ENCODE measurements at regions not wholly inside any gene's neighbourhood (a gene's known extent, or its start where the extent isn't known, plus 50 kb on each side); places are given as distances from the start of the nearest gene placed in this dataset.
"Not testable (repeated sequence)": the region's sequence is repeated elsewhere in the genome, so short reads cannot be mapped to it uniquely, and the experiment has no call there.

DNA sequence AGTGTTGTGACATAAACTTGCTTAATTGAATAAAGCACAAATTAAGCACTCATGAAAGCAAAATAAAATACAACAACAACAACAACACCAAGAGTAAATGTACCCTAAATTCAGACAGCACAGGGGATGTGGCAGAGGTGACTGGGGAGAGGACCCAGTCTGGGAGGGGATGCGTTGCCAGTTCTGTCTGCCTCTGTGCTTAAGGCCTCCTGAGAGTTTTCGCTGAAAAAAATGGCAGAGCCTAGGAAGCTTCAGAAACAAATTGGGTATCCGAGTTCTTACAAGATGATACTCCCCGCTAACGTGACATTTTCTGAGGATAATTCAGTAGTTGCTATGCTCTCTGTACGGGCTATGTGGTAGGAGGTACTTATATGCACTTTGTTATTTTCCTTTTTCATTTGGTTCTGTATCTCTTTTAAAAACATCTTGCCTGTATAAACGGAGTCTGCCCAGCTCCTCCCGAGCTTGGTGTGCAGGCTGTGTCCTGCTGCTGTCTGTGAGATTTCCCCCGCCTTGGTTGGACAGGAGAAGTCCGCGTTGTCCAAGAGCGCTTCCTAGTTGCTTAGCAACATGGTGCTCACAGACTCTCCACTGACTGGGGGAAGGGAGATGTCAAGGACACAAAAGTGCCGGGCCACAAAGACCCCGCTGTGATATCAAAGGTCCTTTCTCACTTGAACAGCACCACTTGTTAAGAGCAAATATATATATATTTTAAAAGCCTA, 134.2 kb upstream of the CPHXL start:
- no peak overlapping the region for H3K4me3 ChIP-seq (ENCODE audit: control insufficient read depth, low read depth, low read length)
- TF ChIP-seq, protein P1, sequence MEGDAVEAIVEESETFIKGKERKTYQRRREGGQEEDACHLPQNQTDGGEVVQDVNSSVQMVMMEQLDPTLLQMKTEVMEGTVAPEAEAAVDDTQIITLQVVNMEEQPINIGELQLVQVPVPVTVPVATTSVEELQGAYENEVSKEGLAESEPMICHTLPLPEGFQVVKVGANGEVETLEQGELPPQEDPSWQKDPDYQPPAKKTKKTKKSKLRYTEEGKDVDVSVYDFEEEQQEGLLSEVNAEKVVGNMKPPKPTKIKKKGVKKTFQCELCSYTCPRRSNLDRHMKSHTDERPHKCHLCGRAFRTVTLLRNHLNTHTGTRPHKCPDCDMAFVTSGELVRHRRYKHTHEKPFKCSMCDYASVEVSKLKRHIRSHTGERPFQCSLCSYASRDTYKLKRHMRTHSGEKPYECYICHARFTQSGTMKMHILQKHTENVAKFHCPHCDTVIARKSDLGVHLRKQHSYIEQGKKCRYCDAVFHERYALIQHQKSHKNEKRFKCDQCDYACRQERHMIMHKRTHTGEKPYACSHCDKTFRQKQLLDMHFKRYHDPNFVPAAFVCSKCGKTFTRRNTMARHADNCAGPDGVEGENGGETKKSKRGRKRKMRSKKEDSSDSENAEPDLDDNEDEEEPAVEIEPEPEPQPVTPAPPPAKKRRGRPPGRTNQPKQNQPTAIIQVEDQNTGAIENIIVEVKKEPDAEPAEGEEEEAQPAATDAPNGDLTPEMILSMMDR (conservative IDR thresholded peaks at IDR 0.05; ENCODE audit: control insufficient read depth, insufficient read depth, low read depth, low read length) = no peak

GRCh38 chr16:75861311-75862097, 135.2 kb upstream of the CPHXL start:
- H3K4me3 ChIP-seq (ENCODE audit: control insufficient read depth, low read depth, low read length) = no peak overlapping the region
- DNase-seq (ENCODE audit: low read depth) = no peak
- TF ChIP-seq, protein P1 (conservative IDR thresholded peaks at IDR 0.05; ENCODE audit: control insufficient read depth, insufficient read depth, low read depth, low read length) = no peak

More for the DNA sequence above, 134.2 kb upstream of the CPHXL start:
- DNase-seq (ENCODE audit: low read depth) = peak; percentile 21

DNA sequence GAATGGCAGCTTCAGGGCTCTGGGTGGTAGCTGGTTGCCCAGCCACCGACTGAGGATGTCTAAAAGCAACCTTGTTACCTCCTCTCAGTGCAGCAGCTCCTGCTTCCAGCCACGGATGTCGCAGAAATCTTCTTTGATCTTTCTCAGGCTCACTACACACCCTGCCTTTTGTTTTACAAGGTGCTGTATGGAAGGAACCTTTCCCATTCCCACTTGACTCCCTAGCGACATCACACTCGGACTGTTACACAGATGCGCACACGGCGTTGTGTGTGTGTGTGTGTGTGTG, 135.8 kb upstream of the CPHXL start:
- DNase-seq (ENCODE audit: low read depth) = no peak
- H3K4me3 ChIP-seq (ENCODE audit: control insufficient read depth, low read depth, low read length) = no peak overlapping the region
- TF ChIP-seq, protein P1 (conservative IDR thresholded peaks at IDR 0.05; ENCODE audit: control insufficient read depth, insufficient read depth, low read depth, low read length) = no peak

GRCh38 chr16:75864243-75864642, 138.0 kb upstream of the CPHXL start:
- no peak overlapping the region for H3K4me3 ChIP-seq (ENCODE audit: control insufficient read depth, low read depth, low read length)
- TF ChIP-seq, protein P1 (conservative IDR thresholded peaks at IDR 0.05; ENCODE audit: control insufficient read depth, insufficient read depth, low read depth, low read length) = no peak
- no peak for DNase-seq (ENCODE audit: low read depth)

- TF ChIP-seq, protein P1 (conservative IDR thresholded peaks at IDR 0.05; ENCODE audit: control insufficient read depth, insufficient read depth, low read depth, low read length) = no peak
Measured at GRCh38 chr16:75865736-75866135, 139.4 kb upstream of the CPHXL start.

GRCh38 chr16:75868636-75869632, 142.6 kb upstream of the CPHXL start:
- TF ChIP-seq, protein P1 (conservative IDR thresholded peaks at IDR 0.05; ENCODE audit: control insufficient read depth, insufficient read depth, low read depth, low read length) = no peak

More at GRCh38 chr16:75865736-75866135, 139.4 kb upstream of the CPHXL start:
- H3K4me3 ChIP-seq (ENCODE audit: control insufficient read depth, low read depth, low read length) = no peak overlapping the region
- no peak for DNase-seq (ENCODE audit: low read depth)

GRCh38 chr16:75881280-75881679, 155.0 kb upstream of the CPHXL start:
- DNase-seq (ENCODE audit: low read depth); H3K4me3 ChIP-seq (ENCODE audit: control insufficient read depth, low read depth, low read length): not testable (repeated sequence)

More at GRCh38 chr16:75868636-75869632, 142.6 kb upstream of the CPHXL start:
- no peak for DNase-seq (ENCODE audit: low read depth)
- H3K4me3 ChIP-seq (ENCODE audit: control insufficient read depth, low read depth, low read length) = no peak overlapping the region
